Effector memory CD8-positive, alpha-beta T cell (primary cell): ENCODE measurements at regions not wholly inside any gene's neighbourhood (a gene's known extent, or its start where the extent isn't known, plus 50 kb on each side); places are given as distances from the start of the nearest gene placed in this dataset.
A peak's percentile ranks its signal among the peaks of the same experiment; 100 is the strongest.

ENCODE experiments used
- ATAC-seq: fragments of 150-1000 bp; cut with Tn5 transposase; replicated peaks from 2 replicates; pipeline ENCODE4 v1.10.0; 2021; ENCODE audit warnings: mild to moderate bottlenecking, moderate library complexity
- DNase-seq, 3 experiments: peaks; one replicate each; pipeline ENCODE4 v3.0.0; 2021
- H3K27ac Mint-ChIP-seq, 2 donors: one replicate each; pipeline ENCODE4 v1.8.0; 2022; ENCODE audit warnings: mild to moderate bottlenecking in 2 of 2, mixed read lengths in 2 of 2, moderate library complexity in 2 of 2
- H3K27me3 Mint-ChIP-seq, 2 donors: one replicate each; pipeline ENCODE4 v1.8.0; 2022; ENCODE audit warnings: mixed read lengths in 2 of 2
- H3K36me3 Mint-ChIP-seq: one replicate; pipeline ENCODE4 v1.8.0; 2022; ENCODE audit warnings: mild to moderate bottlenecking, moderate library complexity, mixed read lengths; ENCODE audit not compliant: insufficient read depth
- H3K4me1 Mint-ChIP-seq, 2 donors: one replicate each; pipeline ENCODE4 v1.8.0; 2022; ENCODE audit warnings: low read depth in 2 of 2, mixed read lengths in 2 of 2
- H3K4me3 Mint-ChIP-seq, 2 donors: one replicate each; pipeline ENCODE4 v1.8.0; 2022; ENCODE audit warnings: mild to moderate bottlenecking in 2 of 2, mixed read lengths in 2 of 2, moderate library complexity in 2 of 2
- H3K9me3 Mint-ChIP-seq, 2 donors: one replicate each; pipeline ENCODE4 v1.8.0; 2022; ENCODE audit warnings: mixed read lengths in 2 of 2

- DNase-seq: no peak
- Mint-ChIP-seq H3K27ac (no peak overlapping the region), H3K4me1 (peaks cover 2 to 5% of the 10 kb centered on the region in 2 donors), H3K4me3 (no peak overlapping the region), H3K27me3 (peaks cover 8 to 13% of the 10 kb centered on the region in 2 donors), H3K36me3 (no peaks in the 10 kb centered on the region), H3K9me3 (no peaks in the 10 kb centered on the region)
- ATAC-seq: no peak
These were observed 119.1 kb downstream of the NDUFA10 start for GRCh38 chr2:239905884-239906654.

DNA sequence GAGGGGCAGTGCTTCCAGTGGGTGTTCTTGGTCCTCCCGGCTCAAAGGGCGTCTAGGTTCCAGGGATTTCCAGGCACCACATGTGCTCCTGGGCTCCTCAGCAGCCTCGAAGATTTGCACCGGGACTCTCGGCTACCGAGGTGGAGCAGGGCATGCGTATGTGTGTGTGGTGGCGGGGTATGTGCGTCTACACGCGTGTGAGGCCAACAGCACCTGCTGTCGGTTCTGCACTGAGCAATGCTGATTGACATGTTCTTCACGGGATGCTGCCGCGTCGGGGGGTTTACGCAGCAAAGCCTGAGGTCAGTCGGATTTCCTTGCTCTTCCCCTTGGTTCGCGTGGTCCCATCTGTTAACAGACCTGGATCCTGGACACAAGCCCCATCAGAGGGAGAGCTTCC lies 119.8 kb downstream of the NDUFA10 start:
- Mint-ChIP-seq H3K36me3 (no peaks in the 10 kb centered on the region), H3K27me3 (peaks cover 8 to 21% of the 10 kb centered on the region in 2 donors), H3K4me3 (no peak overlapping the region), H3K27ac (peak overlapping the region in 1 of 2 donors; percentile 71), H3K4me1 (peaks cover 1 to 2% of the 10 kb centered on the region in 2 donors), H3K9me3 (no peaks in the 10 kb centered on the region)
- ATAC-seq (no peak), DNase-seq (no peak)

DNA sequence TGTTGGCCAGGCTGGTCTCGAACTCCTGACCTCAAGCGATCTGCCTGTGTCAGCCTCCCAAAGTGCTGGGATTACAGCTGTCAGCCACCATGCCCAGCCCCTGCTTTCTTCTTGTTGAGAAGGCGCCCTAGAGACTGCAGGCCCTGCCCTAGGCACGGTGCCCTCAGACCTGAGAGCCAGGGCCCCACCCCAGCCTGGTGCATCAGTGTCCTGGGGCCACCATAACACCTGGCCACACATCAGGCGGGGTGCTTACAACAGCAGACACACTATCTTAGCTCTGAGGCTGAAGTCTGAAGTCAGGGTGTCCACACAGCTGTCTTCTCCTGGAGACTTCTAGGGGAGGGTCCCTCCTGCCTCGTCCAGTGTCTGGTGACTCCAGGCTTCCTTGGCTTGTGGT lies 120.6 kb downstream of the NDUFA10 start:
- Mint-ChIP-seq H3K4me3 (no peak overlapping the region), H3K9me3 (no peaks in the 10 kb centered on the region), H3K4me1 (no peaks in the 10 kb centered on the region), H3K27me3 (peaks cover 8 to 28% of the 10 kb centered on the region in 2 donors), H3K36me3 (no peaks in the 10 kb centered on the region), H3K27ac (no peak overlapping the region)
- DNase-seq: no peak
- ATAC-seq: no peak

- no peak for DNase-seq
- H3K4me3 Mint-ChIP-seq: no peak overlapping the region
- H3K9me3 Mint-ChIP-seq: no peaks in the 10 kb centered on the region
- H3K27me3 Mint-ChIP-seq: peaks cover 8 to 30% of the 10 kb centered on the region in 2 donors
- H3K27ac Mint-ChIP-seq: no peak overlapping the region
- H3K36me3 Mint-ChIP-seq: peaks cover 3% of the 10 kb centered on the region
- no peaks in the 10 kb centered on the region for H3K4me1 Mint-ChIP-seq
- no peak for ATAC-seq
These were observed 121.3 kb downstream of the NDUFA10 start for GRCh38 chr2:239903803-239904202.

GRCh38 chr2:239903210-239903609 lies 121.9 kb downstream of the NDUFA10 start:
- no peaks in the 10 kb centered on the region for H3K4me1 Mint-ChIP-seq
- H3K4me3 Mint-ChIP-seq: no peak overlapping the region
- H3K27ac Mint-ChIP-seq: no peak overlapping the region
- no peak for ATAC-seq
- H3K9me3 Mint-ChIP-seq: no peaks in the 10 kb centered on the region
- H3K36me3 Mint-ChIP-seq: peaks cover 3% of the 10 kb centered on the region
- DNase-seq: no peak
- peaks cover 8 to 30% of the 10 kb centered on the region in 2 donors for H3K27me3 Mint-ChIP-seq

DNA sequence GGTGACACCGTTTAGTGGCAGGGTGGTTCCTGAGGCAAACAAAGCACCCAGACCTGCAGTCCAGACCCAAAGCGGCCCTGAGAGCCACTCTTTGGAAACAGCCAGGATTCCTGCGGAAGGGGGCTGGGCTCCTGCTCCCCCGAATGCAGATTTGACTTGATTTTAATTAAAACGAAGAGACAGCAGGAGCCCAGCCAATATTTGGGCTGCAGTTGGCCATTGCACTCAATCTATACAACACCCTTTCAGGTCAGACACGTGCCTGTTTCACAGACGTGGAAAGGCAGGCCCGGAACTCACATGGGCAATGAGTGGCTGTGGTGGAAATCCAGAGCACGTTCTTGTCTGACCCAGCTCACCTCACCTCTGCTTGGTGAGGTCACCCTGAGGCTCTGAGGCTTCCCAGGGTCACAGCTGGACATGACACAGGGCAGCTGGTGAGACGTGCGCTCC lies 122.4 kb downstream of the NDUFA10 start:
- Mint-ChIP-seq H3K36me3 (peaks cover 3% of the 10 kb centered on the region), H3K4me3 (no peak overlapping the region), H3K9me3 (no peaks in the 10 kb centered on the region), H3K27me3 (peaks cover 8 to 30% of the 10 kb centered on the region in 2 donors), H3K4me1 (no peaks in the 10 kb centered on the region), H3K27ac (no peak overlapping the region)
- ATAC-seq (no peak), DNase-seq (no peak)

DNA sequence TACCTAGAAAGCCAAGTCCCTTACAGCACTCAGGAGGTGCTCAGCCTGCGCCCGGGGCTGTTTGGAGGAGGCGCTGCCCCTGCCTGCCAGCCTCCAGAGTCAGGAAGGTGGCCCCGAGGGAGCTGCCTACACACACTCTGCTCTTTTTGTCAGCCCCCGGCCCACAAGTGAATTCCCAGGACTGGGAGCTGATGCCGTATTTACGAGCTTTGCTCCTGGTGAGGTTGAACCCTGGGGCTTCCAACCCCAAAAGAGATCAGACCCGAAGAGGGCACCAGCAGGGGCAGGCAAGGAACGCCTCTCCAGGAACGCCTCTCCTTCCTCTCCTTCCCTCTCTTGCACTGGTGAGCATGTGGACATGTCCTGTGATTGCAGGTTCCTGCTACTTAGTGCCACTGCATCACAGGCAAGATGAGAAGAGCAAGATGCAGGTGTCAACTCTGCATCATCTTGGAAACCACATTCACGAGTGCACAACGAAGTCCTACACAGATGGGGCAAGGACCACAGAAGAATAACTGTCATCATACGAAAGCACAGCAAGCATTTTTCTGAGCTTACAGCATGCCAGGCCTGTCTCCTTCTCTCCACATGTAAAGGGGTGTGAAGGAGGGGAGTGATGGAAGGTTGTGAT lies 126.7 kb downstream of the NDUFA10 start:
- ATAC-seq (no peak), DNase-seq (no peak)
- Mint-ChIP-seq H3K9me3 (no peaks in the 10 kb centered on the region), H3K27me3 (peaks cover 41 to 56% of the 10 kb centered on the region in 2 donors), H3K27ac (no peak overlapping the region), H3K4me1 (no peaks in the 10 kb centered on the region), H3K36me3 (peaks cover 3% of the 10 kb centered on the region), H3K4me3 (no peak overlapping the region)

- H3K4me1 Mint-ChIP-seq: peaks cover 0 to 3% of the 10 kb centered on the region in 2 donors
- ATAC-seq: no peak
- no peak overlapping the region for H3K4me3 Mint-ChIP-seq
- H3K27me3 Mint-ChIP-seq: peaks cover 47 to 63% of the 10 kb centered on the region in 2 donors
- H3K27ac Mint-ChIP-seq: no peak overlapping the region
- no peak for DNase-seq
- H3K9me3 Mint-ChIP-seq: no peaks in the 10 kb centered on the region
- peaks cover 3% of the 10 kb centered on the region for H3K36me3 Mint-ChIP-seq
These were observed 127.4 kb downstream of the NDUFA10 start for GRCh38 chr2:239897596-239898235.

GRCh38 chr2:239896075-239896474 lies 129.1 kb downstream of the NDUFA10 start:
- Mint-ChIP-seq H3K27ac (no peak overlapping the region), H3K4me1 (peaks cover 0 to 3% of the 10 kb centered on the region in 2 donors), H3K36me3 (peaks cover 3% of the 10 kb centered on the region), H3K4me3 (no peak overlapping the region), H3K9me3 (no peaks in the 10 kb centered on the region), H3K27me3 (peaks cover 41 to 61% of the 10 kb centered on the region in 2 donors)
- no peak for ATAC-seq
- DNase-seq: no peak

- Mint-ChIP-seq H3K27me3 (peaks cover 41 to 57% of the 10 kb centered on the region in 2 donors), H3K36me3 (peaks cover 3% of the 10 kb centered on the region), H3K4me3 (no peak overlapping the region), H3K4me1 (peaks cover 0 to 3% of the 10 kb centered on the region in 2 donors), H3K27ac (no peak overlapping the region), H3K9me3 (no peaks in the 10 kb centered on the region)
- no peak for DNase-seq
- no peak for ATAC-seq
These were observed 129.5 kb downstream of the NDUFA10 start for GRCh38 chr2:239895669-239896068.

DNA sequence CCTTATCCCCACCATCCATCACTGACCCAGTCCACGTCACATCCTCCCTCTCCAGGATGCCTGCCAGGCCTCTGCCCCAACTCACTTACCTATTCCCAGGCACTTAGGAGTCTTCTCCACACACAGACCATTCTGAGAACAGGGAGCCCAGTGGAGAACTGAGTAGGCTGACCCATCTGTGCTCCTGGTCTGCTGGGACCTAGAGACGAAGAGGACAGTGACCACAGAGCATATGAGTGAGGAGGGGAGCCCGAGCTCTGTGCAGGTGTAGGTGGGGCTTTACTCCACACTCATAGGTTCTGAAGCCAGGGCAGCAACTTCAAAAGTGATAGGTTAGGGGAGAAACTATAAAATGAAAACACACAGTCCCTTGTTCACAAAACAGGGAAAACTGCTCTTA lies 130.0 kb downstream of the NDUFA10 start:
- Mint-ChIP-seq H3K36me3 (peaks cover 3% of the 10 kb centered on the region), H3K27me3 (peaks cover 41 to 54% of the 10 kb centered on the region in 2 donors), H3K4me3 (no peak overlapping the region), H3K4me1 (peaks cover 0 to 3% of the 10 kb centered on the region in 2 donors), H3K27ac (no peak overlapping the region), H3K9me3 (no peaks in the 10 kb centered on the region)
- ATAC-seq: no peak
- no peak for DNase-seq

- Mint-ChIP-seq H3K4me3 (no peak overlapping the region), H3K9me3 (no peaks in the 10 kb centered on the region)
These were observed 130.9 kb downstream of the NDUFA10 start for GRCh38 chr2:239894276-239894675.

GRCh38 chr2:239893236-239893515 lies 132.0 kb downstream of the NDUFA10 start:
- Mint-ChIP-seq H3K36me3 (no peaks in the 10 kb centered on the region), H3K27me3 (peaks cover 41 to 53% of the 10 kb centered on the region in 2 donors), H3K4me3 (no peak overlapping the region), H3K4me1 (peaks cover 0 to 3% of the 10 kb centered on the region in 2 donors), H3K9me3 (no peaks in the 10 kb centered on the region), H3K27ac (no peak overlapping the region)
- DNase-seq (no peak), ATAC-seq (no peak)

More at GRCh38 chr2:239894276-239894675, 130.9 kb downstream of the NDUFA10 start:
- ATAC-seq (no peak), DNase-seq (no peak)
- Mint-ChIP-seq H3K4me1 (peaks cover 0 to 3% of the 10 kb centered on the region in 2 donors), H3K27me3 (peaks cover 41 to 53% of the 10 kb centered on the region in 2 donors), H3K36me3 (peaks cover 2% of the 10 kb centered on the region), H3K27ac (no peak overlapping the region)
